ENCODE measurements at regions not wholly inside any gene's neighbourhood (a gene's known extent, or its start where the extent isn't known, plus 50 kb on each side); places are given as distances from the start of the nearest gene placed in this dataset.

GRCh38 chr1:199809311-199809710 lies 218.2 kb upstream of the NR5A2 start:
- H3K36me3 ChIP-seq (replicated peaks in 1 of 2; ENCODE audit: control insufficient read depth in 1 of 2, insufficient read depth in 2 of 2, low read length in 2 of 2): no peaks in the 10 kb centered on the region
- no peak overlapping the region for H3K9ac ChIP-seq (ENCODE audit: insufficient read depth, low read depth, low read length)
- no peak overlapping the region for H3K27ac ChIP-seq (ENCODE audit: extremely low read length, insufficient read depth, low read length)
- in situ Hi-C loops (cut with HindIII; ENCODE audit: extremely low pct_ligation_motif_present, low pct_unique_long_range_greater_than_20kb): no loop called here
- POLR2A ChIA-PET: no interaction called here
- no peaks in the 10 kb centered on the region for H3K9me3 ChIP-seq (ENCODE audit: low read length)
- no peak overlapping the region for H3K4me2 ChIP-seq (ENCODE audit: low read depth, low read length)
- H4K20me1 ChIP-seq (ENCODE audit: insufficient read depth, low read length): no peaks in the 10 kb centered on the region
- no peaks in the 10 kb centered on the region for H3K79me2 ChIP-seq (ENCODE audit: insufficient read depth, low read length)
- TF ChIP-seq ZNF775 (CRISPR knock-in tag; IDR thresholded peaks at IDR 0.05; ENCODE audit: borderline replicate concordance) (no peak), XRCC5 (optimal IDR thresholded peaks at IDR 0.05; ENCODE audit: low read length) (no peak), EEA1 (CRISPR knock-in tag; IDR thresholded peaks at IDR 0.05; ENCODE audit: borderline replicate concordance) (no peak), SETDB1 (CRISPR knock-in tag; IDR thresholded peaks at IDR 0.05; ENCODE audit: borderline replicate concordance) (no peak)
- CTCF ChIA-PET (ENCODE audit: low intra/inter-chr PET ratio, low total read pairs): no interaction called here
- no peaks in the 10 kb centered on the region for H3K27me3 ChIP-seq (ENCODE audit: control insufficient read depth in 1 of 2, insufficient read depth in 2 of 2, low read length in 2 of 2)
- no peak overlapping the region for H3K4me3 ChIP-seq (replicated peaks in 1 of 3; ENCODE audit: insufficient read depth in 1 of 3, low read depth in 2 of 3, low read length in 3 of 3)
- no peak for FAIRE-seq
- H3K4me1 ChIP-seq (ENCODE audit: insufficient read depth, low read length): no peaks in the 10 kb centered on the region
- H2AFZ ChIP-seq (ENCODE audit: low read length): no peak overlapping the region
- no peak for DNase-seq (ENCODE audit: low spot score)
- intact Hi-C loops (cut with micrococcal nuclease; ENCODE audit: unreplicated experiment): no loop called here
- no peak for ATAC-seq
- WGBS (ENCODE audit: low lambda C conversion rate): 0% methylated on average over 1 of the region's 1 CpG
- no TSS peak for BruUV-seq (replicated peaks)

GRCh38 chr1:199811163-199811562 lies 216.3 kb upstream of the NR5A2 start:
- intact Hi-C loops (cut with micrococcal nuclease; ENCODE audit: unreplicated experiment): no loop called here
- ChIA-PET CTCF (ENCODE audit: low intra/inter-chr PET ratio, low total read pairs) (no interaction called here), POLR2A (no interaction called here)
- Histone ChIP-seq H2AFZ (ENCODE audit: low read length) (no peak overlapping the region), H4K20me1 (ENCODE audit: insufficient read depth, low read length) (no peaks in the 10 kb centered on the region), H3K4me3 (replicated peaks in 1 of 3; ENCODE audit: insufficient read depth in 1 of 3, low read depth in 2 of 3, low read length in 3 of 3) (no peak overlapping the region), H3K27ac (ENCODE audit: extremely low read length, insufficient read depth, low read length) (no peak overlapping the region), H3K9ac (ENCODE audit: insufficient read depth, low read depth, low read length) (no peak overlapping the region), H3K9me3 (ENCODE audit: low read length) (no peaks in the 10 kb centered on the region), H3K27me3 (ENCODE audit: control insufficient read depth in 1 of 2, insufficient read depth in 2 of 2, low read length in 2 of 2) (no peaks in the 10 kb centered on the region), H3K79me2 (ENCODE audit: insufficient read depth, low read length) (no peaks in the 10 kb centered on the region), H3K36me3 (replicated peaks in 1 of 2; ENCODE audit: control insufficient read depth in 1 of 2, insufficient read depth in 2 of 2, low read length in 2 of 2) (no peaks in the 10 kb centered on the region), H3K4me2 (ENCODE audit: low read depth, low read length) (no peak overlapping the region), H3K4me1 (ENCODE audit: insufficient read depth, low read length) (no peaks in the 10 kb centered on the region)
- in situ Hi-C loops (cut with HindIII; ENCODE audit: extremely low pct_ligation_motif_present, low pct_unique_long_range_greater_than_20kb): no loop called here
- FAIRE-seq (no peak), ATAC-seq (no peak), DNase-seq (ENCODE audit: low spot score) (no peak)
- no TSS peak for BruUV-seq (replicated peaks)
- 26% methylated on average over 5 of the region's 5 CpGs for WGBS (ENCODE audit: low lambda C conversion rate)
- no peak for TF ChIP-seq ATF5 (CRISPR knock-in tag; IDR thresholded peaks at IDR 0.05; ENCODE audit: low read depth)
- TF ChIP-seq ZNF674 (CRISPR knock-in tag; IDR thresholded peaks at IDR 0.05; ENCODE audit: low read depth): no peak
- TF ChIP-seq ADNP (CRISPR knock-in tag; IDR thresholded peaks at IDR 0.05): no peak
- TF ChIP-seq SALL2 (CRISPR knock-in tag; IDR thresholded peaks at IDR 0.05): no peak
- no peak for TF ChIP-seq FOXC1 (CRISPR knock-in tag; IDR thresholded peaks at IDR 0.05; ENCODE audit: borderline replicate concordance)
- TF ChIP-seq ZNF709 (CRISPR knock-in tag; IDR thresholded peaks at IDR 0.05): no peak
- TF ChIP-seq ZFYVE20 (CRISPR knock-in tag; IDR thresholded peaks at IDR 0.05; ENCODE audit: borderline replicate concordance, low read depth): no peak
- no peak for TF ChIP-seq ZNF616 (CRISPR knock-in tag; IDR thresholded peaks at IDR 0.05; ENCODE audit: low read depth)
- no peak for TF ChIP-seq TBX2 (CRISPR knock-in tag; IDR thresholded peaks at IDR 0.05; ENCODE audit: borderline replicate concordance)
- TF ChIP-seq ZNF354B (CRISPR knock-in tag; IDR thresholded peaks at IDR 0.05): no peak
- no peak for TF ChIP-seq ASH2L (IDR thresholded peaks at IDR 0.05; ENCODE audit: insufficient read length, low read depth, low read length)
- no peak for TF ChIP-seq ZFP37 (CRISPR knock-in tag; IDR thresholded peaks at IDR 0.05; ENCODE audit: borderline replicate concordance)
- no peak for TF ChIP-seq TBP (CRISPR knock-in tag; IDR thresholded peaks at IDR 0.05)
- no peak for TF ChIP-seq NONO (IDR thresholded peaks at IDR 0.05)
- TF ChIP-seq NONO (CRISPR knock-in tag; conservative IDR thresholded peaks at IDR 0.05): no peak
